ENCODE measurements at regions not wholly inside any gene's neighbourhood (a gene's known extent, or its start where the extent isn't known, plus 50 kb on each side); places are given as distances from the start of the nearest gene placed in this dataset.

GRCh38 chr5:122581629-122582028 is 193.3 kb upstream of the SNX2 start:
- no peak for DNase-seq
- Histone ChIP-seq H3F3A (ENCODE audit: insufficient read depth, low read length) (no peaks in the 10 kb centered on the region), H3K4me1 (ENCODE audit: low read length) (no peaks in the 10 kb centered on the region), H3K9me3 (replicated peaks; ENCODE audit: insufficient read depth, low read length) (no peaks in the 10 kb centered on the region), H3K9me2 (replicated peaks; ENCODE audit: insufficient read depth, low read length) (no peaks in the 10 kb centered on the region), H3K4me2 (ENCODE audit: low read depth, low read length) (no peak overlapping the region), H3K27me3 (replicated peaks; ENCODE audit: insufficient read depth, low read length) (no peaks in the 10 kb centered on the region), H3K27ac (ENCODE audit: low read length) (no peak overlapping the region), H3K4me3 (ENCODE audit: low read length) (no peak overlapping the region), H3K9ac (ENCODE audit: low read length) (no peak overlapping the region), H3K79me2 (ENCODE audit: low read length) (no peaks in the 10 kb centered on the region), H3K36me3 (replicated peaks; ENCODE audit: insufficient read depth, low read length) (no peaks in the 10 kb centered on the region), H2AFZ (ENCODE audit: low read length) (no peak overlapping the region), H4K20me1 (ENCODE audit: insufficient read depth, low read length) (no peaks in the 10 kb centered on the region)
- TF ChIP-seq EZH2 (optimal IDR thresholded peaks at IDR 0.05; ENCODE audit: low read depth, low read length) (no peak), CTCF (IDR thresholded peaks at IDR 0.05; ENCODE audit: low read length) (no peak), EZH2phosphoT487 (IDR thresholded peaks at IDR 0.05; ENCODE audit: low read length) (no peak)

- Histone ChIP-seq H3K9ac (ENCODE audit: low read length) (no peak overlapping the region), H4K20me1 (ENCODE audit: insufficient read depth, low read length) (no peaks in the 10 kb centered on the region), H3K4me2 (ENCODE audit: low read depth, low read length) (no peak overlapping the region), H3K27ac (ENCODE audit: low read length) (no peak overlapping the region), H2AFZ (ENCODE audit: low read length) (no peak overlapping the region), H3K79me2 (ENCODE audit: low read length) (no peaks in the 10 kb centered on the region), H3K9me2 (replicated peaks; ENCODE audit: insufficient read depth, low read length) (no peaks in the 10 kb centered on the region), H3F3A (ENCODE audit: insufficient read depth, low read length) (no peaks in the 10 kb centered on the region), H3K27me3 (replicated peaks; ENCODE audit: insufficient read depth, low read length) (no peaks in the 10 kb centered on the region), H3K4me3 (ENCODE audit: low read length) (no peak overlapping the region), H3K9me3 (replicated peaks; ENCODE audit: insufficient read depth, low read length) (no peaks in the 10 kb centered on the region), H3K4me1 (ENCODE audit: low read length) (no peaks in the 10 kb centered on the region), H3K36me3 (replicated peaks; ENCODE audit: insufficient read depth, low read length) (no peaks in the 10 kb centered on the region)
- DNase-seq, result no peak
- TF ChIP-seq EZH2phosphoT487 (IDR thresholded peaks at IDR 0.05; ENCODE audit: low read length) (no peak), CTCF (IDR thresholded peaks at IDR 0.05; ENCODE audit: low read length) (no peak), EZH2 (optimal IDR thresholded peaks at IDR 0.05; ENCODE audit: low read depth, low read length) (no peak)
Measured at GRCh38 chr5:122584411-122585300, 190.2 kb upstream of the SNX2 start.

DNA sequence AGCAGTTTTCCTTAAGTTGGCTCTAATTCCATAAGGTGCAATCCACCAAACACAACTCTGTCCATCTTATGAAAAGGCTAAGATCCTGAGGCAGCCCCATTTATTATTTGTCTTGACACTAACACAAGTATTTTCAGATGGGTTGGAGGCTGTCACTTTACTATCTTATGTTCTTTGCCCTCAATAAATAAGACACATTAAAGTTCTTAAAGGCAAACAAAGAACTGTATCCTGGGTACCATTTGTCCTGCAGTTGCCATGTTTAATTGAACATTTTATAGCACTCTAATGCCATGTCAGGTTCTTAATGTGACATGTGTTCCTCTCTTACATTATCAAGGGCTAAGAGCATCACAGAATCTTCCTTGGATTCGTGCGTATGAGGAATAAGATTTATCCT is 189.5 kb upstream of the SNX2 start:
- no peak overlapping the region for H3K9ac ChIP-seq (ENCODE audit: low read length)
- H2AFZ ChIP-seq (ENCODE audit: low read length), result no peak overlapping the region
- H3K9me3 ChIP-seq (replicated peaks; ENCODE audit: insufficient read depth, low read length), result no peaks in the 10 kb centered on the region
- H3F3A ChIP-seq (ENCODE audit: insufficient read depth, low read length), result no peaks in the 10 kb centered on the region
- no peak overlapping the region for H3K4me2 ChIP-seq (ENCODE audit: low read depth, low read length)
- H3K36me3 ChIP-seq (replicated peaks; ENCODE audit: insufficient read depth, low read length), result no peaks in the 10 kb centered on the region
- no peaks in the 10 kb centered on the region for H3K4me1 ChIP-seq (ENCODE audit: low read length)
- H4K20me1 ChIP-seq (ENCODE audit: insufficient read depth, low read length), result no peaks in the 10 kb centered on the region
- H3K4me3 ChIP-seq (ENCODE audit: low read length), result no peak overlapping the region
- TF ChIP-seq EZH2 (optimal IDR thresholded peaks at IDR 0.05; ENCODE audit: low read depth, low read length) (no peak), CTCF (IDR thresholded peaks at IDR 0.05; ENCODE audit: low read length) (no peak), EZH2phosphoT487 (IDR thresholded peaks at IDR 0.05; ENCODE audit: low read length) (no peak)
- H3K27me3 ChIP-seq (replicated peaks; ENCODE audit: insufficient read depth, low read length), result no peaks in the 10 kb centered on the region
- H3K79me2 ChIP-seq (ENCODE audit: low read length), result no peaks in the 10 kb centered on the region
- H3K9me2 ChIP-seq (replicated peaks; ENCODE audit: insufficient read depth, low read length), result no peaks in the 10 kb centered on the region
- no peak for DNase-seq
- H3K27ac ChIP-seq (ENCODE audit: low read length), result no peak overlapping the region

Measured in MM.1S (cell line).